ENCODE measurements at regions not wholly inside any gene's neighbourhood (a gene's known extent, or its start where the extent isn't known, plus 50 kb on each side); places are given as distances from the start of the nearest gene placed in this dataset.
"Not testable (repeated sequence)": the region's sequence is repeated elsewhere in the genome, so short reads cannot be mapped to it uniquely, and the experiment has no call there.

DNA sequence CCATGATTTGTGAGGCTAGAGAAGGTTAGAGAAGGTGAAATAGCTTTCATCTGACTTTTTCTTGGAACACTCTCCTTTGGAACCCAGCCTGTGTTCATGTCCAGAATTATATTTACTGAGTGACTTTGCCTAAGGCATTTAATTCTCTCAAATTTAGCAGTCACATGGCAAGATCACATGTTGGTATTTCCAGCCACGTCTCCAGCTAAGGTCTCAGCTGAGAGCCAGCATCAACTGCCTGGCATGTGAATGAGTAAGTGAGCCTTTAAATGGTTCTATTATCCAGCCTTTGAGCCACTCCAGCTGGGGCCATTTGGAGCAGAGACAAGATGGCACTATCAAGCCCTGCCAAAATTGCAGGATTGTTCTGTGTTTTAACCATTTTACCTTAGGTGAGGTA is 130.2 kb upstream of the SGO1 start:
- ATAC-seq = peak; percentile 47
- DNase-seq (ENCODE audit: low spot score) = no peak

DNA sequence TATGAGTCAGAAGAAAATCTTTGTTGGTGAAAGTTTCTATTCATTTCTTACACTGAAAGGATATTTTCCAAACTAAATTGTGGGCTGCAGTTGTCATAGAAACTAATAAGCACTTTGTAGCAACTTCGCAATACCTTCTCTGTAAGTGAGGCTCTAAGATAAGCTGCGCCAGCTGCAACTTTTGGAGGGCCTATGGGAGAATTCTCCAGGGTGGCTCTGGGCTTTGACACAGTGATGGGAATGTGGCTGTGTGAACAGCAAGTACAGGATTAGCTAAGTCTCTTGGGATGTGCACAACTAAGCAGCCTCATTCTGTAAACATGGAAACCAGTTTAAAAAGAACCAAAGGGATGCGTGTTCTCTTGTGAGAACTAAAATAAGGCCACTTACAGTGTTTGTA is 124.6 kb upstream of the SGO1 start:
- DNase-seq (ENCODE audit: low spot score) = no peak
- ATAC-seq = no peak

- DNase-seq (ENCODE audit: low spot score) (no peak), ATAC-seq (no peak)
Measured at GRCh38 chr3:20307383-20307782, 121.4 kb upstream of the SGO1 start.

GRCh38 chr3:20305647-20306046 is 119.6 kb upstream of the SGO1 start:
- DNase-seq (ENCODE audit: low spot score) (no peak), ATAC-seq (no peak)

- DNase-seq (ENCODE audit: low spot score) (no peak), ATAC-seq (no peak)
Measured at GRCh38 chr3:20302766-20303165, 116.8 kb upstream of the SGO1 start.

GRCh38 chr3:20288050-20288449 is 102.0 kb upstream of the SGO1 start:
- DNase-seq (ENCODE audit: low spot score) (no peak), ATAC-seq (no peak)

GRCh38 chr3:20280257-20280656 is 94.3 kb upstream of the SGO1 start:
- ATAC-seq (no peak), DNase-seq (ENCODE audit: low spot score) (no peak)

DNA sequence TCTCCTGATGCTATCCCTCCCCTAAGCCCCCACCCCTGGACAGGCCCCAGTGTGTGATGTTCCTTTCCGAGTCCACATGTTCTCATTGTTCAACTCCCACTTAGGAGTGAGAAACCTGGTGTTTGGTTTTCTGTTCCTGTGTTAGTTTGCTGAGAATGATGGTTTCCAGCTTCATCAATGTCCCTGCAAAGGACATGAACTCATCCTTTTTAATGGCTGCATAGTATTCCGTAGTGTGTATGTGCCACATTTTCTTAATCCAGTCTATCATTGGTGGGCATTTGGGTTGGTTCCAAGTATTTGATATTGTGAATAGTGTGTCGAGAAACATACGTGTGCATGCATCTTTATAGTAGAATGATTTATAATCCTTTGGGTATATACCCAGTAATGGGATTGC is 80.0 kb upstream of the SGO1 start:
- ATAC-seq; DNase-seq (ENCODE audit: low spot score): not testable (repeated sequence)

DNA sequence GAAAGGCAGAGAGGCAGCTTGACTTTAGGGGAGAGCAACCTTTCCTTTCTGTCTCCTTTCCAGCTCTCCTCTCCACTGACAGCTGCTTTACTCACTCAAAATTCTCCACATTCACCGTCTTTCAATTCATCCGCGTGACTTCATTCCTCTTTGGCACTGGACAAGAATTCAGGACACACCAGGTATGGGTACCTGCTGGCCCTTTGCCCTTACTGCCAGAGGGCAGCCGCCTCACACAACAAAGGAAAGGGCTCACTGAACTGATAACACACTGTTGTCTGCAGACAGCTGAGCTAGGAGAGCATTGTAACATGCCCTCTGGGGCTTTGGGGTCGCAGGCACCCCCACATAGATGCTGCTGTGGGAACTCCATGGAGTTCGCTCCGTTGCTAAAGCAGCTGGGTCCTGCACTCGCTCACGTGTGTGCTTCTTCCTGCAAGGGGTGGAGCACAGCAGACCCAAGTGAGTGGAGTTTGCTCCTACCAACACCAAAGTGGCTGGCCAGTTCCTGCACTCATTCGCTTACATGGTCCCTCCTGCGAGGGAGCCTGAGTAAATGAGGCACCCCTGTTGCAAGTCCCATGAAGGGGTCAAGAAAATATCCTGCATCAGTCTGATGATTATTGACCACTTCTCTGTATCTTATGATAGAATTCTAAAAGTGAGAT is 79.0 kb upstream of the SGO1 start:
- ATAC-seq (no peak), DNase-seq (ENCODE audit: low spot score) (no peak)

GRCh38 chr3:20258371-20258770 is 72.4 kb upstream of the SGO1 start:
- DNase-seq (ENCODE audit: low spot score) = no peak
- no peak for ATAC-seq

GRCh38 chr3:20256144-20256543 is 70.1 kb upstream of the SGO1 start:
- ATAC-seq = no peak

DNA sequence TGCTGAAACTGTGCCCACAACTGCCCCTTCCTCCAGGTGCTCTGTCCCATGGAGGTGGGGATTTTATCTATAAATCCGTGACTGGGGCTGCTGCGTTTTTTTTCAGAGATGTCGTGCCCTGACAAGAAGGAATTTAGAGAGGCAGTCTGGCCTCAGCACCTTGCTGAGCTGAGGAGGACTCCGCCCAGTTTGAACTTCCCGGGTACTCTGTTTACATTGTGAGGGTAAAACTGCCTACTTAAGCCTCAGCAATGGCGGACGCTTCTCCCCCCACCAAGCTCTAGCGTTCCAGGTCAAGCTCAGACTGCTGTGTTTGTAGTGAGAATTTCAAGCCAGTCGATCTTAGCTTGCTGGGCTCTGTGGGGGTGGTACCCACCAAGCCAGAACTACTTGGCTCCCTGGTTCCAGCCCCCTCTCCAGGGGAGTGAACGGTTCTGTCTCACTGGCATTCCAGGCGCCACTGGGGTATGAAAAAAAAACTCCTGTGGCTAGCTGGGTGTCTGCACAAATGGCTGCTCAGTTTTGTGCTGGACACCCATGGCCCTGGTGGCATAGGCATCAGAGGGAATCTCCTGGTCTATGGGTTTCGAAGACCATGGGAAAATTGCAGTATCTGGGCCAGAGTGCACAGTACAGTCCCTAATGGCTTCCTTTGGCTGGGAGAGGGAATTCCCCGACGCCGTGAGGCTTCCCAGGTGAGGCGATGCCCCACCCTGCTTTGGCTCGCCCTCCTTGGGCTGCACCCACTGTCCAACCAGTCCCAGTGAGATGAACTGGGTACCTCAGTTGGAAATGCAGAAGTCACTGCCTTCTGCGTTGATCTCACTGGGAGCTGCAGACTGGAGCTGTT is 68.5 kb upstream of the SGO1 start:
- no peak for ATAC-seq
- DNase-seq (ENCODE audit: low spot score) = no peak

More at GRCh38 chr3:20256144-20256543, 70.1 kb upstream of the SGO1 start:
- no peak for DNase-seq (ENCODE audit: low spot score)

- no peak for ATAC-seq
- DNase-seq (ENCODE audit: low spot score) = no peak
Measured at GRCh38 chr3:20250786-20251185, 64.8 kb upstream of the SGO1 start.

GRCh38 chr3:20250314-20250713 is 64.3 kb upstream of the SGO1 start:
- DNase-seq (ENCODE audit: low spot score) (no peak), ATAC-seq (no peak)

DNA sequence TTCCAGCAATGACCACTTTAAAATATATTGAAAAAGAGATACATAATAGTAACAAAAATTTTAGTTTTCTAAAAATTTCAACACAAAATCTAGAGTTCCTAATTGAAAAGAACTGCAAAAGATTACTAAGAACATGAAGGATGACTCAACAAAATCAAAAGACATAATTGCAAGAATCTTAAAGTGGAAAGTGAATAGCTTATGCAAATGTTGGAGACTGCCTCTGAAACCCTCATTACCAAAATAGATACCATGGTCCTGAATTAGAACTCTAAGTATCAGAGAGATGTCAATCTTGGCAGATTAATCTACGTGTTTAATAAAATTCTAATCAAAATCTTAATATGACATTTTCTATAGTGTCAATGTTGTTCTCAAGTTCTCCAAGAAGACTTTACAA is 60.7 kb upstream of the SGO1 start:
- ATAC-seq (no peak), DNase-seq (ENCODE audit: low spot score) (no peak)

DNA sequence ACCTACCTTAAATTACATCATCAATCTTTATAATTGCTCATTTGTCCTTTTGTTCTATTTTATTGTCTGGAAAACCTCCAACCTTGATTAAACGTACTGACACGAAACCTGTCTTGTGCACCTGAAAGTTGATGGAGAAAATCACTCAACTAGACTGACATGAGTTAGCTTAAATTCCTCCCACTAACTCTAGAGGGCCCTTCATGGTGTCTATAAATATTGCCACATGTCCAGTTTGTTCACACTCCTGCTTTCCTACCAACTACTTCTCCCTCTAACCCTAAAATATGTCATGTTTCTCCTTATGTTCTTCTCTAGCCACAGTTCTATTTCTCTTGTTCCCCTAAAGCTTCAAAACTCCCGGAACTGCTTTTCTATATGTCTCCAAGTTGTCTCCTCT is 59.8 kb upstream of the SGO1 start:
- no peak for DNase-seq (ENCODE audit: low spot score)
- ATAC-seq = no peak

GRCh38 chr3:20240154-20240883 is 54.3 kb upstream of the SGO1 start:
- DNase-seq (ENCODE audit: low spot score) = no peak
- no peak for ATAC-seq

GRCh38 chr3:20238199-20238598 is 52.2 kb upstream of the SGO1 start:
- ATAC-seq; DNase-seq (ENCODE audit: low spot score): not testable (repeated sequence)

GRCh38 chr3:20236603-20237002 is 50.6 kb upstream of the SGO1 start:
- ATAC-seq = peak; percentile 92
- DNase-seq (ENCODE audit: low spot score) = peak; percentile 63

Measured in left lobe of liver (tissue), 2 donors.